HepG2 (cell line): ENCODE measurements at regions not wholly inside any gene's neighbourhood (a gene's known extent, or its start where the extent isn't known, plus 50 kb on each side); places are given as distances from the start of the nearest gene placed in this dataset.
A peak's percentile ranks its signal among the peaks of the same experiment; 100 is the strongest.

Experiments used
- ATF6 ChIP-seq: sonication (generic); formaldehyde crosslinking; conservative IDR thresholded peaks from 2 replicates; pipeline ENCODE4 v1.4.0; 2020; ENCODE audit warnings: missing genetic modification reagents
- CHCHD3 ChIP-seq: sonication (generic); formaldehyde crosslinking; IDR thresholded peaks from 2 replicates; pipeline ENCODE4 v1.8.0; 2022; ENCODE audit warnings: mild to moderate bottlenecking, missing genetic modification reagents, moderate library complexity
- E2F1 ChIP-seq: sonication (generic); formaldehyde crosslinking; IDR thresholded peaks from 2 replicates; pipeline ENCODE4 v1.5.0; 2020; ENCODE audit warnings: missing genetic modification reagents
- FOXO4 ChIP-seq: sonication (generic); formaldehyde crosslinking; conservative IDR thresholded peaks from 2 replicates; pipeline ENCODE4 v1.8.1; 2023; ENCODE audit warnings: missing genetic modification reagents
- GABPA ChIP-seq, 2 experiments: IDR thresholded peaks; 2 replicates each; pipeline ENCODE4 v1.6.1; 2011 to 2016; ENCODE audit warnings: low read depth in 2 of 2, low read length in 1 of 2, missing biosample characterization in 1 of 2, missing genetic modification characterization in 1 of 2
- HDAC6 ChIP-seq: fragments of 200-600 bp; sonication (generic); IDR thresholded peaks from 2 replicates; pipeline ENCODE4 v1.7.0; 2017; ENCODE audit warnings: mild to moderate bottlenecking, antibody characterized with exemption, low read length, low read depth
- HOXA9 ChIP-seq: sonication (generic); formaldehyde crosslinking; IDR thresholded peaks from 2 replicates; pipeline ENCODE4 v1.8.1; 2022; ENCODE audit warnings: missing genetic modification reagents, mild to moderate bottlenecking, moderate library complexity, borderline replicate concordance
- MEF2D ChIP-seq: sonication (generic); formaldehyde crosslinking; IDR thresholded peaks from 2 replicates; pipeline ENCODE4 v1.5.1; 2020; ENCODE audit warnings: mild to moderate bottlenecking, missing genetic modification reagents
- NFKBIZ ChIP-seq: IDR thresholded peaks from 2 replicates; pipeline ENCODE4 v1.6.1; 2018; ENCODE audit warnings: missing genetic modification reagents, missing compliant biosample characterization
- PAX8 ChIP-seq: sonication (generic); formaldehyde crosslinking; IDR thresholded peaks from 2 replicates; pipeline ENCODE4 v1.8.0; 2022; ENCODE audit warnings: mild to moderate bottlenecking, missing genetic modification reagents, borderline replicate concordance
- PHF5A ChIP-seq: IDR thresholded peaks from one replicate; pipeline ENCODE4 v1.6.1; 2018; ENCODE audit warnings: low read depth, missing genetic modification reagents; ENCODE audit not compliant: unreplicated experiment
- PLSCR1 ChIP-seq: sonication (generic); formaldehyde crosslinking; IDR thresholded peaks from 2 replicates; pipeline ENCODE4 v1.5.0; 2020; ENCODE audit warnings: missing genetic modification reagents, mild to moderate bottlenecking, borderline replicate concordance
- PPARG ChIP-seq: conservative IDR thresholded peaks from 2 replicates; pipeline ENCODE4 v1.6.1; 2016; ENCODE audit warnings: missing biosample characterization, missing genetic modification reagents
- SAP130 ChIP-seq: IDR thresholded peaks from 2 replicates; pipeline ENCODE4 v1.6.1; 2016; ENCODE audit warnings: low read depth
- SATB2 ChIP-seq: sonication (generic); formaldehyde crosslinking; IDR thresholded peaks from 2 replicates; pipeline ENCODE4 v1.5.0; 2020; ENCODE audit warnings: missing genetic modification reagents
- SRF ChIP-seq: IDR thresholded peaks from 2 replicates; pipeline ENCODE4 v1.6.1; 2011; ENCODE audit warnings: mild to moderate bottlenecking, low read depth, low read length, moderate library complexity
- THRA ChIP-seq: sonication (generic); formaldehyde crosslinking; IDR thresholded peaks from 2 replicates; pipeline ENCODE4 v1.4.0; 2020; ENCODE audit warnings: missing genetic modification reagents, borderline replicate concordance
- ZNF264 ChIP-seq: sonication (generic); formaldehyde crosslinking; IDR thresholded peaks from 2 replicates; pipeline ENCODE4 v1.4.0; 2020; ENCODE audit warnings: missing genetic modification reagents
- ZNF501 ChIP-seq: sonication (generic); formaldehyde crosslinking; IDR thresholded peaks from 2 replicates; pipeline ENCODE4 v1.5.1; 2020; ENCODE audit warnings: mild to moderate bottlenecking, moderate library complexity, missing genetic modification reagents
- ZNF503 ChIP-seq: sonication (generic); formaldehyde crosslinking; IDR thresholded peaks from 2 replicates; pipeline ENCODE4 v1.4.0; 2020; ENCODE audit warnings: missing genetic modification reagents
- ZNF746 ChIP-seq: sonication (generic); formaldehyde crosslinking; IDR thresholded peaks from 2 replicates; pipeline ENCODE4 v1.8.0; 2022; ENCODE audit warnings: mild to moderate bottlenecking, missing genetic modification reagents

- TF ChIP-seq FOXO4 (CRISPR knock-in tag) (no peak), SAP130 (no peak; the same call in 1 of the 2 replicates), ZNF501 (CRISPR knock-in tag) (0 out of 2 replicates have a peak, but pooled peaks have one; percentile 25), ZNF264 (CRISPR knock-in tag) (peak; percentile 64; the same call in 1 of the 2 replicates), ZNF746 (0 out of 2 replicates have a peak, but pooled peaks have one; percentile 40), MEF2D (0 out of 2 replicates have a peak, but pooled peaks have one; percentile 48), PAX8 (no peak), SRF (no peak), GABPA (IDR thresholded peaks at IDR 0.05; ENCODE audit: low read depth, low read length) (no peak), GABPA (CRISPR knock-in tag; IDR thresholded peaks at IDR 0.05; ENCODE audit: low read depth) (no peak), PPARG (CRISPR knock-in tag) (peak; percentile 45; the same call in 1 of the 2 replicates), E2F1 (CRISPR knock-in tag) (no peak), NFKBIZ (CRISPR knock-in tag) (peak; percentile 39; the same call in 1 of the 2 replicates), CHCHD3 (CRISPR knock-in tag) (peak; percentile 71; the same call in 1 of the 2 replicates), ZNF503 (CRISPR knock-in tag) (no peak), SATB2 (peak; percentile 80; the same call in 1 of the 2 replicates), ATF6 (peak; percentile 87; the same call in 1 of the 2 replicates), PLSCR1 (CRISPR knock-in tag) (peak; percentile 38; the same call in 1 of the 2 replicates), HDAC6 (no peak), HOXA9 (CRISPR knock-in tag) (0 out of 2 replicates have a peak, but pooled peaks have one; percentile 28), THRA (CRISPR knock-in tag) (peak; percentile 76), PHF5A (no peak)
Measured at GRCh38 chr15:53072077-53072476, 281.9 kb upstream of the ONECUT1 start (continued).
